Endometrium (tissue), 2 donors: ENCODE measurements at regions not wholly inside any gene's neighbourhood (a gene's known extent, or its start where the extent isn't known, plus 50 kb on each side); places are given as distances from the start of the nearest gene placed in this dataset.
"Not testable (repeated sequence)": the region's sequence is repeated elsewhere in the genome, so short reads cannot be mapped to it uniquely, and the experiment has no call there.

Experiments
- FAIRE-seq: peaks from 2 replicates; lab custom pipeline; 2012; peaks lifted over from hg19 to GRCh38; lab: Jason Lieb, UNC
- donor health status: control.
- donor health status: control.

GRCh38 chr17:71444078-71444477, 676.7 kb upstream of the SOX9 start:
- no peak for FAIRE-seq

- FAIRE-seq: no peak
Observed at GRCh38 chr17:71446645-71447437, 674.0 kb upstream of the SOX9 start.

GRCh38 chr17:71447644-71448043, 673.2 kb upstream of the SOX9 start:
- FAIRE-seq: no peak

GRCh38 chr17:71450657-71451056, 670.2 kb upstream of the SOX9 start:
- not testable (repeated sequence) for FAIRE-seq

GRCh38 chr17:71453876-71454422, 666.9 kb upstream of the SOX9 start:
- no peak for FAIRE-seq

GRCh38 chr17:71455219-71455618, 665.6 kb upstream of the SOX9 start:
- FAIRE-seq: no peak

- FAIRE-seq: no peak
Observed at GRCh38 chr17:71458322-71458721, 662.5 kb upstream of the SOX9 start.

- no peak for FAIRE-seq
Observed at GRCh38 chr17:71460943-71461342, 659.9 kb upstream of the SOX9 start.

GRCh38 chr17:71461498-71462169, 659.2 kb upstream of the SOX9 start:
- no peak for FAIRE-seq

GRCh38 chr17:71464241-71464640, 656.6 kb upstream of the SOX9 start:
- no peak for FAIRE-seq

GRCh38 chr17:71464751-71465150, 656.1 kb upstream of the SOX9 start:
- FAIRE-seq: no peak

- no peak for FAIRE-seq
Observed at GRCh38 chr17:71467719-71468118, 653.1 kb upstream of the SOX9 start.

GRCh38 chr17:71470062-71470461, 650.8 kb upstream of the SOX9 start:
- no peak for FAIRE-seq

GRCh38 chr17:71472809-71473789, 647.7 kb upstream of the SOX9 start:
- no peak for FAIRE-seq

GRCh38 chr17:71477356-71477755, 643.5 kb upstream of the SOX9 start:
- FAIRE-seq: no peak

- no peak for FAIRE-seq
Observed at GRCh38 chr17:71480099-71480498, 640.7 kb upstream of the SOX9 start.

GRCh38 chr17:71482625-71483024, 638.2 kb upstream of the SOX9 start:
- no peak for FAIRE-seq

- no peak for FAIRE-seq
Observed at GRCh38 chr17:71484546-71484945, 636.3 kb upstream of the SOX9 start.

- FAIRE-seq: no peak
Observed at GRCh38 chr17:71485426-71485825, 635.4 kb upstream of the SOX9 start.

- FAIRE-seq: no peak
Observed at GRCh38 chr17:71486261-71486660, 634.6 kb upstream of the SOX9 start.

- FAIRE-seq: no peak
Observed at GRCh38 chr17:71488851-71489250, 632.0 kb upstream of the SOX9 start.
